Astrocyte (in vitro differentiated cells and primary cell): ENCODE measurements at regions not wholly inside any gene's neighbourhood (a gene's known extent, or its start where the extent isn't known, plus 50 kb on each side); places are given as distances from the start of the nearest gene placed in this dataset.

ENCODE experiments used
- DNase-seq: peaks from one replicate; pipeline ENCODE4 v3.0.0-alpha.2; 2010; ENCODE audit warnings: low read depth
- FAIRE-seq: peaks from 2 replicates; lab custom pipeline; 2011; peaks lifted over from hg19 to GRCh38; lab: Jason Lieb, UNC
- H2AFZ ChIP-seq: 2 replicates; pipeline ENCODE4 v1.6.0; 2012; ENCODE audit warnings: low read depth, low read length, inconsistent platforms
- H3K27ac ChIP-seq: 2 replicates; pipeline ENCODE4 v1.5.1; 2011; ENCODE audit warnings: low read depth, low read length, inconsistent platforms
- H3K27me3 ChIP-seq: 2 replicates; pipeline ENCODE4 v1.6.0; 2011; ENCODE audit warnings: low read length, inconsistent platforms; ENCODE audit not compliant: insufficient read depth
- H3K36me3 ChIP-seq: 2 replicates; pipeline ENCODE4 v1.5.1; 2011; ENCODE audit warnings: low read length, inconsistent platforms; ENCODE audit not compliant: insufficient read depth
- H3K4me1 ChIP-seq: 2 replicates; pipeline ENCODE4 v1.5.1; 2011; ENCODE audit warnings: low read length, inconsistent platforms; ENCODE audit not compliant: insufficient read depth
- H3K4me2 ChIP-seq: 2 replicates; pipeline ENCODE4 v1.6.0; 2012; ENCODE audit warnings: low read length, inconsistent platforms
- H3K4me3 ChIP-seq: 2 replicates; pipeline ENCODE4 v1.5.1; 2011; ENCODE audit warnings: low read depth, mild to moderate bottlenecking, low read length, inconsistent platforms; ENCODE audit not compliant: insufficient read depth
- H3K79me2 ChIP-seq: 2 replicates; pipeline ENCODE4 v1.6.0; 2012; ENCODE audit warnings: mild to moderate bottlenecking, low read length, inconsistent platforms; ENCODE audit not compliant: insufficient read depth
- H3K9ac ChIP-seq: 2 replicates; pipeline ENCODE4 v1.6.0; 2012; ENCODE audit warnings: mild to moderate bottlenecking, low read length, inconsistent platforms
- H3K9me3 ChIP-seq: 2 replicates; pipeline ENCODE4 v1.5.1; 2012; ENCODE audit warnings: low read depth, mild to moderate bottlenecking, low read length, inconsistent platforms; ENCODE audit not compliant: insufficient read depth
- H4K20me1 ChIP-seq: 2 replicates; pipeline ENCODE4 v1.6.0; 2012; ENCODE audit warnings: low read length, inconsistent platforms; ENCODE audit not compliant: insufficient read depth
- H3K27ac Mint-ChIP-seq: one replicate; pipeline ENCODE4 v1.8.0; 2021; ENCODE audit warnings: mild to moderate bottlenecking, mixed read lengths; ENCODE audit not compliant: unreplicated experiment
- H3K27me3 Mint-ChIP-seq: one replicate; pipeline ENCODE4 v1.8.0; 2021; ENCODE audit warnings: low read depth, mixed read lengths; ENCODE audit not compliant: unreplicated experiment
- H3K36me3 Mint-ChIP-seq: one replicate; pipeline ENCODE4 v1.8.0; 2021; ENCODE audit warnings: low read depth, mixed read lengths; ENCODE audit not compliant: unreplicated experiment
- H3K4me1 Mint-ChIP-seq: one replicate; pipeline ENCODE4 v1.8.0; 2021; ENCODE audit warnings: low read depth, mixed read lengths; ENCODE audit not compliant: unreplicated experiment
- H3K4me3 Mint-ChIP-seq: one replicate; pipeline ENCODE4 v1.8.0; 2021; ENCODE audit warnings: mild to moderate bottlenecking, moderate library complexity, mixed read lengths; ENCODE audit not compliant: unreplicated experiment
- H3K9me3 Mint-ChIP-seq: one replicate; pipeline ENCODE4 v1.8.0; 2021; ENCODE audit warnings: mild to moderate bottlenecking, mixed read lengths; ENCODE audit not compliant: unreplicated experiment
- CTCF ChIP-seq: IDR thresholded peaks from 2 replicates; pipeline ENCODE4 v1.5.1; 2011; ENCODE audit warnings: low read depth, mild to moderate bottlenecking, inconsistent platforms, low read length, moderate library complexity; ENCODE audit not compliant: insufficient read depth
- EZH2 ChIP-seq: IDR thresholded peaks from 2 replicates; pipeline ENCODE4 v1.6.1; 2012; ENCODE audit warnings: mild to moderate bottlenecking, low read length, inconsistent platforms; ENCODE audit not compliant: insufficient read depth

GRCh38 chr10:125276133-125276532 lies 115.8 kb upstream of the CTBP2 start:
- Histone ChIP-seq H2AFZ (no peak overlapping the region), H3K36me3 (no peaks in the 10 kb centered on the region), H3K4me2 (no peak overlapping the region), H3K9me3 (no peaks in the 10 kb centered on the region), H3K9ac (no peak overlapping the region), H3K27me3 (no peaks in the 10 kb centered on the region), H4K20me1 (no peaks in the 10 kb centered on the region), H3K4me3 (no peak overlapping the region), H3K79me2 (no peaks in the 10 kb centered on the region), H3K4me1 (no peaks in the 10 kb centered on the region), H3K27ac (no peak overlapping the region)
- no peaks in the 10 kb centered on the region for H3K4me1 Mint-ChIP-seq
- TF ChIP-seq CTCF (no peak), EZH2 (no peak)
- FAIRE-seq (no peak), DNase-seq (no peak)
- H3K9me3 Mint-ChIP-seq: peaks cover 4% of the 10 kb centered on the region
- no peak overlapping the region for H3K27ac Mint-ChIP-seq
- H3K4me3 Mint-ChIP-seq: no peak overlapping the region
- H3K36me3 Mint-ChIP-seq: no peaks in the 10 kb centered on the region
- peaks cover 16% of the 10 kb centered on the region for H3K27me3 Mint-ChIP-seq

- no peaks in the 10 kb centered on the region for H3K36me3 ChIP-seq
- no peaks in the 10 kb centered on the region for H3K4me1 Mint-ChIP-seq
- no peak overlapping the region for H3K27ac Mint-ChIP-seq
- no peak for FAIRE-seq
- H3K27ac ChIP-seq: no peak overlapping the region
- H3K79me2 ChIP-seq: no peaks in the 10 kb centered on the region
- H3K4me1 ChIP-seq: no peaks in the 10 kb centered on the region
- H4K20me1 ChIP-seq: no peaks in the 10 kb centered on the region
- H3K4me3 ChIP-seq: no peak overlapping the region
- no peak overlapping the region for H2AFZ ChIP-seq
- DNase-seq: no peak
- H3K36me3 Mint-ChIP-seq: no peaks in the 10 kb centered on the region
- TF ChIP-seq CTCF (no peak), EZH2 (no peak)
- H3K9ac ChIP-seq: no peak overlapping the region
- H3K4me2 ChIP-seq: no peak overlapping the region
- H3K9me3 ChIP-seq: no peaks in the 10 kb centered on the region
- no peak overlapping the region for H3K4me3 Mint-ChIP-seq
- H3K9me3 Mint-ChIP-seq: peaks cover 4% of the 10 kb centered on the region
- H3K27me3 ChIP-seq: no peaks in the 10 kb centered on the region
- peaks cover 17% of the 10 kb centered on the region for H3K27me3 Mint-ChIP-seq
These were observed 114.6 kb upstream of the CTBP2 start for GRCh38 chr10:125274961-125275360.

- TF ChIP-seq CTCF (no peak), EZH2 (no peak)
- H3K9me3 ChIP-seq: no peaks in the 10 kb centered on the region
- H3K27me3 ChIP-seq: no peaks in the 10 kb centered on the region
- no peaks in the 10 kb centered on the region for H3K4me1 ChIP-seq
- peaks cover 18% of the 10 kb centered on the region for H3K27me3 Mint-ChIP-seq
- H2AFZ ChIP-seq: no peak overlapping the region
- no peak overlapping the region for H3K4me3 Mint-ChIP-seq
- FAIRE-seq: no peak
- H3K4me3 ChIP-seq: no peak overlapping the region
- no peak for DNase-seq
- H3K9me3 Mint-ChIP-seq: peaks cover 7% of the 10 kb centered on the region
- H3K79me2 ChIP-seq: no peaks in the 10 kb centered on the region
- H3K4me1 Mint-ChIP-seq: no peaks in the 10 kb centered on the region
- H3K4me2 ChIP-seq: no peak overlapping the region
- no peak overlapping the region for H3K9ac ChIP-seq
- no peak overlapping the region for H3K27ac ChIP-seq
- no peaks in the 10 kb centered on the region for H4K20me1 ChIP-seq
- H3K36me3 Mint-ChIP-seq: peaks cover 1% of the 10 kb centered on the region
- no peaks in the 10 kb centered on the region for H3K36me3 ChIP-seq
- H3K27ac Mint-ChIP-seq: no peak overlapping the region
These were observed 112.7 kb upstream of the CTBP2 start for GRCh38 chr10:125273023-125273422.
